Glutamatergic neuron (in vitro differentiated cells): ENCODE measurements at regions not wholly inside any gene's neighbourhood (a gene's known extent, or its start where the extent isn't known, plus 50 kb on each side); places are given as distances from the start of the nearest gene placed in this dataset.

Source experiments
- DNase-seq: peaks from one replicate; pipeline ENCODE4 v3.0.0; 2022
- H3K27ac Mint-ChIP-seq: one replicate; pipeline ENCODE4 v1.8.0; 2020; ENCODE audit warnings: mild to moderate bottlenecking, mixed read lengths, inconsistent platforms; ENCODE audit not compliant: unreplicated experiment
- H3K27me3 Mint-ChIP-seq: one replicate; pipeline ENCODE4 v1.8.0; 2020; ENCODE audit warnings: mild to moderate bottlenecking, moderate library complexity, mixed read lengths, inconsistent platforms; ENCODE audit not compliant: unreplicated experiment
- H3K36me3 Mint-ChIP-seq: one replicate; pipeline ENCODE4 v1.8.0; 2020; ENCODE audit warnings: mild to moderate bottlenecking, mixed read lengths, inconsistent platforms; ENCODE audit not compliant: unreplicated experiment
- H3K4me1 Mint-ChIP-seq: one replicate; pipeline ENCODE4 v1.8.0; 2020; ENCODE audit warnings: mild to moderate bottlenecking, low read depth, mixed read lengths, inconsistent platforms; ENCODE audit not compliant: unreplicated experiment
- H3K4me3 Mint-ChIP-seq: one replicate; pipeline ENCODE4 v1.8.0; 2020; ENCODE audit warnings: mild to moderate bottlenecking, mixed read lengths, inconsistent platforms; ENCODE audit not compliant: unreplicated experiment
- H3K9me3 Mint-ChIP-seq: one replicate; pipeline ENCODE4 v1.8.0; 2020; ENCODE audit warnings: mild to moderate bottlenecking, moderate library complexity, mixed read lengths, inconsistent platforms; ENCODE audit not compliant: unreplicated experiment
- CTCF ChIP-seq: fragments of 200-600 bp; sonication (generic); IDR thresholded peaks from one replicate; pipeline ENCODE4 v1.5.0; 2021; ENCODE audit not compliant: partially characterized antibody, unreplicated experiment

- H3K27ac Mint-ChIP-seq = no peak overlapping the region
- DNase-seq = no peak
These were observed 110.5 kb upstream of the CDC42BPA start for GRCh38 chr1:227428803-227429202.

DNA sequence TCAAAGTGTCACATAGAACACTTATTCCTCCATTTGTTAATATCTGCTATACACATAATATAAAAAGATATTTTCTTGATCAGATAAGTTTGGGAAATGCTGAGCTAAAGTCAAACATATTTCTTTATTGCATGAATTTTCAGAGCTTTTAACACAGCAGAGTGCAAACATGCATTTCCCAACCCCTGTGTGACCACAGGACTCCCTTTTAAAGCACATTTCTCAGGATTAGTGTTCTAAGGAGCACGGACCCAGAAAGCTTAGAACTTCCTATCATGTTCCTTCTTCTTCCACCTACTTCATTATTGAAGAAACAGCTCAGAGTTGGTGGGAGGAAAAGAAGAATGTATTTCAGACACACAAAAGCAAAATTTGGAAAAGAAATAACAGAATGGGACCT, 109.1 kb upstream of the CDC42BPA start:
- no peaks in the 10 kb centered on the region for H3K36me3 Mint-ChIP-seq
- H3K4me3 Mint-ChIP-seq = no peak overlapping the region
- H3K27ac Mint-ChIP-seq = no peak overlapping the region
- H3K9me3 Mint-ChIP-seq = no peaks in the 10 kb centered on the region
- no peaks in the 10 kb centered on the region for H3K27me3 Mint-ChIP-seq
- no peak for TF ChIP-seq CTCF
- H3K4me1 Mint-ChIP-seq = peaks cover 4% of the 10 kb centered on the region
- DNase-seq = no peak

More at GRCh38 chr1:227428803-227429202, 110.5 kb upstream of the CDC42BPA start:
- Mint-ChIP-seq H3K27me3 (no peaks in the 10 kb centered on the region), H3K4me3 (no peak overlapping the region), H3K4me1 (peaks cover 4% of the 10 kb centered on the region), H3K9me3 (no peaks in the 10 kb centered on the region), H3K36me3 (no peaks in the 10 kb centered on the region)
- TF ChIP-seq CTCF = no peak

GRCh38 chr1:227424953-227425352, 106.7 kb upstream of the CDC42BPA start:
- peaks cover 3% of the 10 kb centered on the region for H3K4me1 Mint-ChIP-seq

GRCh38 chr1:227424159-227424680, 105.9 kb upstream of the CDC42BPA start:
- Mint-ChIP-seq H3K4me3 (no peak overlapping the region), H3K36me3 (no peaks in the 10 kb centered on the region), H3K4me1 (no peaks in the 10 kb centered on the region), H3K27me3 (no peaks in the 10 kb centered on the region), H3K27ac (no peak overlapping the region), H3K9me3 (no peaks in the 10 kb centered on the region)
- TF ChIP-seq CTCF = no peak
- no peak for DNase-seq

More at GRCh38 chr1:227424953-227425352, 106.7 kb upstream of the CDC42BPA start:
- no peaks in the 10 kb centered on the region for H3K27me3 Mint-ChIP-seq
- no peak overlapping the region for H3K4me3 Mint-ChIP-seq
- no peak for DNase-seq
- no peak for TF ChIP-seq CTCF
- H3K27ac Mint-ChIP-seq = no peak overlapping the region
- no peaks in the 10 kb centered on the region for H3K36me3 Mint-ChIP-seq
- no peaks in the 10 kb centered on the region for H3K9me3 Mint-ChIP-seq

GRCh38 chr1:227422581-227422980, 104.3 kb upstream of the CDC42BPA start:
- no peak for TF ChIP-seq CTCF
- DNase-seq = no peak
- no peaks in the 10 kb centered on the region for H3K4me1 Mint-ChIP-seq
- H3K36me3 Mint-ChIP-seq = no peaks in the 10 kb centered on the region
- no peaks in the 10 kb centered on the region for H3K27me3 Mint-ChIP-seq
- no peak overlapping the region for H3K4me3 Mint-ChIP-seq
- no peak overlapping the region for H3K27ac Mint-ChIP-seq
- no peaks in the 10 kb centered on the region for H3K9me3 Mint-ChIP-seq
